GM19023 (cell line): ENCODE measurements at regions not wholly inside any gene's neighbourhood (a gene's known extent, or its start where the extent isn't known, plus 50 kb on each side); places are given as distances from the start of the nearest gene placed in this dataset.
"Not testable (repeated sequence)": the region's sequence is repeated elsewhere in the genome, so short reads cannot be mapped to it uniquely, and the experiment has no call there.

Experiments used
- ATAC-seq: cut with Tn5 transposase; IDR thresholded peaks from one replicate; pipeline ENCODE4 v1.9.1; 2021; ENCODE audit warnings: mild to moderate bottlenecking, moderate library complexity; ENCODE audit not compliant: unreplicated experiment

- ATAC-seq, result no peak
Observed at GRCh38 chr6:6931071-6932025, 176.4 kb upstream of the RREB1 start.

GRCh38 chr6:6932341-6932740, 175.4 kb upstream of the RREB1 start:
- ATAC-seq, result no peak

- ATAC-seq, result no peak
Observed at GRCh38 chr6:6932968-6933367, 174.8 kb upstream of the RREB1 start.

- ATAC-seq, result no peak
Observed at GRCh38 chr6:6940031-6941025, 167.4 kb upstream of the RREB1 start.

- no peak for ATAC-seq
Observed at GRCh38 chr6:6941201-6941600, 166.6 kb upstream of the RREB1 start.

DNA sequence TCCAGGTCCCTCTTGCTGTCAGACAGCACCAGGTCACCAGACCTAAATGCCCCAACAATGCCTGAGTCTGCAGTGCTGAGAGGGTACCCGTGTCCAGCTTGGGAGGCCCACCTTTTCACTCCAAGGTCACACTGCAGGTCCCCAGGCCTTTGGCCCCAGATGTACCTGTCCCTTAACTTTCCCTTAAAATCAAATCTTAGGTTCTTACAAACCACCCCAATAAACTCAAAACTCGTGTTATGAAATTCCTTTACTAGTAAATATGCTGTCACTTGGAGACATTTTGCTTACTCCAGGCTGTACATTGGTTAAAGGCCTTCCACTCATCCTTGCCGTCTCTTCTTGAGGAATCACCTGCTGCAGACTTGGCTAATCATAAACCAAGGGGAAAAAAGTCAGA, 165.7 kb upstream of the RREB1 start:
- no peak for ATAC-seq

GRCh38 chr6:6942831-6943230, 164.9 kb upstream of the RREB1 start:
- ATAC-seq, result no peak

DNA sequence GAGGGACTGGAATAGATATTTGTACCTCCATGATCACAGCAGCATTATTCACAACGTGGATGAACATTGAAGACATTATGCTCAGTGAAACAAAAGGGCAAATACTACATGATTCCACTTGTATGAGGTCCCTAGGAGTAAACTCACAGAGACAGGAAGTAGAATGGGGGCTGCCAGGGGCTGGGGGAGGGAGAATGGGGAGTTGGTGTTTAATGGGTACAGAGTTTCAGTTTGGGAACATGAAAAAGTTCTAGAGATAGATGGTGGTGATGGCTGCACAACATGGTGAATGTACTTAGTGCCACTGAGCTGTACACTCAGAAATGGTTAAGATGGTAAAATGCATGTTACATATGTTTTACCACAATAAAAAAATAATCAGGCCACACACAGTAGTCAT, 164.3 kb upstream of the RREB1 start:
- no peak for ATAC-seq

DNA sequence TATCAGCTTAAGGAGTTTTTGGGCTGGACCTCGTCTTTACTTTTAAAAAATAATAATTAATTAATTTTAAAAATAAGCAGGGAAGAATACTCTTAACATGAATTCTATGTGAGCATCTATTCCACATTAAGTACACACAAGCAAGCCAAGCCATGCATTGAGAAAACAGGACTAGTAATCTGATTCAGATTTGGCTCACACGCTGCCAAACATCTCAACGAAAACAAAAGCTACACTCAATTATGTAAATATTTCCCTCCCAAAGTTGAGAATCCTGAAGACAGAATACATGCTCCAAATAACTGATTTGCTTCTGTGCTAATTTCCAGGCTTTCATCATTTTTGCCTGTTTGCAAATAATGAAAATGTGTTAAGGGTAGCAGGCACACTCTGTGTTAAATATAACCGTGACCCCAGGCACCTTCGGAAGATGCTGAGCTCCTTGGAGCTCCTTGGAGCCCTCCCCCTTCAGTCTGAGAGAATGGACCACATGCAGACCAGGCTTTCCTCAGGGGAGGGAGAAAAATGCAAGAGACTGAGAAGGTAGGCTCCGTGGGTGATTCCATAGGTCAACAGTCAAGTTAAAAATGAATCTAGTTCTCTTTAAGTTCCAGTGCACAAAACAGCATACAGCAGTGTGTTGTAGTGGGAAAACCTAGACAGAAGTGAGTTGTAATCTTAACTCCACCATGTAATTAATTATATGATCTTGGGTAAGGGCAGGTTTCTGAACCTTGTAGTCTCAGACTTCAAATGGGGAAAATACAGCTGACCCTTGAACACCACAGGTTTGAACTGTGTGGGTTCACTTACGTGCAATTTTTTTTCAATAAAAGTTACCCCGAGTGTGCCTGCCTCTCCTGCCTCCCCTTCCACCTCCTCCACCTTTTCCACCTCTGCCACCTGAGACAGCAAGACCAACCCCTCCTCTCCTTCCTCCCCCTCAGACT, 161.3 kb upstream of the RREB1 start:
- ATAC-seq, result no peak

- ATAC-seq, result no peak
Observed at GRCh38 chr6:6950373-6951145, 157.2 kb upstream of the RREB1 start.

GRCh38 chr6:6951355-6951754, 156.4 kb upstream of the RREB1 start:
- no peak for ATAC-seq

GRCh38 chr6:6952484-6952883, 155.3 kb upstream of the RREB1 start:
- ATAC-seq, result no peak

DNA sequence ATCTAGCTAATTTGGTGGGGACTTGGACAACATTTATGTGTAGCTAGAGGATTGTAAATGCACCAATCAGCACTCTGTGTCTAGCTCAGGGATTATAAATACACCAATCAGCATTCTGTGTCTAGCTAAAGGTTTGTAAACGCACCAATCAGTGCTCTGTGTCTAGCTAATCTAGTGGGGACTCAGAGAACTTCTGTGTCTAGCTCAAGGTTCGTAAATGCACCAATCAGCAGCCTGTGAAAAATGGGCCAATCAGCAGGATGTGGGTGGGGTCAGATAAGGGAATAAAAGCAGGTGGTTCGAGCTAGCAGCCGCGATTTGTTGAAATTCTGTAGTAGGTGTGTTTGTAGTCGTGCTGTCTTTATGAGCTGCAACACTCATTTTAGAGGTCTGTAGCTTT, 154.8 kb upstream of the RREB1 start:
- not testable (repeated sequence) for ATAC-seq

DNA sequence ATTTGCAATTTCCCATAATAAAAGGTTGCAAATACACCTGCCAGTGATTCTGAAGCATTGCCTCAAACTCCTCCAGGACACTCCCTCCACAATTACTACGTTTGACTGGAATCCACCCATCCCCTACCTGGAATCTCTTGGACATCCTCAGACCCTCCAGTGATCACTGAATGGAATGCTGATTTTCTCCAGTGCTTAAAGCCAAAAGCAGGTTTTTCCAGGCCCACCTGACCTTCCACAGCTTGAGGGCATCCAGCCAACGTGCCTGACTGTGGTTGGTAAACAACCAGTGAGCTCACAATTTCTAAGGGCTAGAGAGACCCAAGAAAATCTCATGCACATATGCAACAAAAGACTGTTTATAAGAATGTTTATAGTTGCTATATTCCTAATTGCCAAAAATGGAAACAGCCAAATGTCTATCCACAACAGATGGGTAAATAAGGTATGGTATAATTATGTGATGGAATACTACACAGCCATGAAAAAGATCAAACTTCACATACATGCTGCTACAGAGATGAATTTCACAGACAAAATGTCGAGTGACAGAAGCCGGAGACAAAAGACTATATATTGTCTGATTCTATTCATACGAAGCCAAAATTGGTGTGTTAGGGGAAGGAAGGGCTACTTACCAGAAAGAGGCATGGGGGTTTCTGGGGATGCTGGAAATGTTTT, 147.1 kb upstream of the RREB1 start:
- ATAC-seq, result no peak

GRCh38 chr6:6962086-6962485, 145.7 kb upstream of the RREB1 start:
- ATAC-seq, result no peak

- no peak for ATAC-seq
Observed at GRCh38 chr6:6962699-6963098, 145.1 kb upstream of the RREB1 start.

DNA sequence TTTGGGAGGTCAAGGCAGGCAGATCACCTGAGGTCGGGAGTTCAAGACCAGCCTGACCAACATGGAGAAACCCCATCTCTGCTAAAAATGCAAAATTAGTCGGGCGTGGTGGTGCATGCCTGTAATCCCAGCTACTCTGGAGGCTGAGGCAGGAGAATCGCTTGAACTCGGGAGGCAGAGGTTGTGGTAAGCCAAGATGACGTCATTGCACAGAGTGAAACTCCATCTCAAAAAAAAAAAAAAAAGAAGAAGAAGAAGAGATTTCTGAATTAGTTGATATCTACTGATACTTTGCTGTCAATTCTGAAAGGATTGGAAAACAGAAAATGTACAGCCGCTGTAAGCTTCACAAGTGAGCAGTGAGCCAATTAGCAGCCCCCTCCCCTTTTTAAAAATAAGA, 144.4 kb upstream of the RREB1 start:
- ATAC-seq, result not testable (repeated sequence)

- no peak for ATAC-seq
Observed at GRCh38 chr6:6964675-6965074, 143.1 kb upstream of the RREB1 start.

DNA sequence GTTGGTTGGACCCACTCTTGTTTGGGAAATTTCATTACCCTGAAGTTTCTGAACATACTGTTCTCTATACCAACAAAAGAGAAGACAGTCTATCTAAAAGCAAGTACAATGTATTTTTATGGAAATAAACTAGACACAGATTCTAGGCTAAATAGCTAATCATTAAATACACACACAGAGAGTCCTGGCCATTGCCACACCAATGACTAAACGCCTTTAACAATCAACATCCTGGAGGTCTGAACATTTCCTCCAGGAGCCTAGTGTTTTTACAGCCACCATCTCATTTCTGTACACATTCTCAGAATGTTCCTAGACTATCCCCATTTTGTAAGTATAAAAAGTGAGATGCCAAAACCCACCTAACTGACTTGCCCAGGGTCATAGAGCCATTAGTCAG, 141.6 kb upstream of the RREB1 start:
- ATAC-seq, result no peak
